Bronchial epithelial cell (primary cell): ENCODE measurements at regions not wholly inside any gene's neighbourhood (a gene's known extent, or its start where the extent isn't known, plus 50 kb on each side); places are given as distances from the start of the nearest gene placed in this dataset.
"Not testable (repeated sequence)": the region's sequence is repeated elsewhere in the genome, so short reads cannot be mapped to it uniquely, and the experiment has no call there.

Experiments used
- DNase-seq: peaks from one replicate; pipeline ENCODE4 v3.0.0-alpha.2; 2010; ENCODE audit warnings: low read depth
- FAIRE-seq: peaks from 2 replicates; lab custom pipeline; 2011; peaks lifted over from hg19 to GRCh38; lab: Jason Lieb, UNC
- H3K27me3 ChIP-seq: 2 replicates; pipeline ENCODE4 v1.5.1; 2011; ENCODE audit warnings: low read length; ENCODE audit not compliant: control insufficient read depth, insufficient read depth
- H3K36me3 ChIP-seq: 2 replicates; pipeline ENCODE4 v1.5.1; 2011; ENCODE audit warnings: low read length; ENCODE audit not compliant: control insufficient read depth, insufficient read depth
- H3K4me3 ChIP-seq: 2 replicates; pipeline ENCODE4 v1.5.1; 2011; ENCODE audit warnings: mild to moderate bottlenecking, low read depth, low read length, control low read depth
- CTCF ChIP-seq: IDR thresholded peaks from 2 replicates; pipeline ENCODE4 v1.5.1; 2011; ENCODE audit warnings: mild to moderate bottlenecking, moderate library complexity, low read length, control low read depth, inconsistent platforms; ENCODE audit not compliant: insufficient read depth, severe bottlenecking

GRCh38 chr2:104938231-104938941, 84.5 kb downstream of the POU3F3 start:
- Histone ChIP-seq H3K4me3 (no peak overlapping the region), H3K36me3 (no peaks in the 10 kb centered on the region), H3K27me3 (no peaks in the 10 kb centered on the region)
- DNase-seq (no peak), FAIRE-seq (no peak)
- no peak for TF ChIP-seq CTCF

- Histone ChIP-seq H3K27me3 (no peaks in the 10 kb centered on the region), H3K36me3 (no peaks in the 10 kb centered on the region), H3K4me3 (no peak overlapping the region)
- no peak for DNase-seq
- FAIRE-seq: no peak
- no peak for TF ChIP-seq CTCF
Measured at GRCh38 chr2:104939570-104940217, 85.8 kb downstream of the POU3F3 start.

- H3K27me3 ChIP-seq: no peaks in the 10 kb centered on the region
- H3K4me3 ChIP-seq: no peak overlapping the region
- H3K36me3 ChIP-seq: no peaks in the 10 kb centered on the region
- DNase-seq: peak; percentile 36
- FAIRE-seq: no peak
- peak; percentile 44 for TF ChIP-seq CTCF
Measured at GRCh38 chr2:104944495-104944894, 90.6 kb downstream of the POU3F3 start.

- TF ChIP-seq CTCF: no peak
- DNase-seq: no peak
- no peaks in the 10 kb centered on the region for H3K27me3 ChIP-seq
- no peak for FAIRE-seq
- H3K4me3 ChIP-seq: no peak overlapping the region
- no peaks in the 10 kb centered on the region for H3K36me3 ChIP-seq
Measured at GRCh38 chr2:104945121-104945520, 91.2 kb downstream of the POU3F3 start.

GRCh38 chr2:104945866-104946265, 92.0 kb downstream of the POU3F3 start:
- Histone ChIP-seq H3K27me3 (no peaks in the 10 kb centered on the region), H3K4me3 (no peak overlapping the region), H3K36me3 (no peaks in the 10 kb centered on the region)
- FAIRE-seq: no peak
- no peak for TF ChIP-seq CTCF
- peak; percentile 26 for DNase-seq

- not testable (repeated sequence) for H3K36me3 ChIP-seq, H3K27me3 ChIP-seq, H3K4me3 ChIP-seq
- peak; percentile 95 for FAIRE-seq
- DNase-seq: peak; percentile 78
Measured at GRCh38 chr2:104947456-104947855, 90.4 kb upstream of the MRPS9 start.
